PC-3 (cell line): ENCODE measurements at regions not wholly inside any gene's neighbourhood (a gene's known extent, or its start where the extent isn't known, plus 50 kb on each side); places are given as distances from the start of the nearest gene placed in this dataset.

ENCODE experiments used
- EZH2phosphoT487 ChIP-seq: fragments of 300-600 bp; sonication (generic); IDR thresholded peaks from 2 replicates; pipeline ENCODE4 v1.6.1; 2018; ENCODE audit warnings: mild to moderate bottlenecking, antibody characterized with exemption, low read length, borderline replicate concordance
- TF ChIP-seq, protein P1 (sequence below): fragments of 300-600 bp; sonication (generic); conservative IDR thresholded peaks from 2 replicates; pipeline ENCODE4 v1.5.1; 2017; ENCODE audit warnings: antibody characterized with exemption, low read depth, mild to moderate bottlenecking, low read length

DNA sequence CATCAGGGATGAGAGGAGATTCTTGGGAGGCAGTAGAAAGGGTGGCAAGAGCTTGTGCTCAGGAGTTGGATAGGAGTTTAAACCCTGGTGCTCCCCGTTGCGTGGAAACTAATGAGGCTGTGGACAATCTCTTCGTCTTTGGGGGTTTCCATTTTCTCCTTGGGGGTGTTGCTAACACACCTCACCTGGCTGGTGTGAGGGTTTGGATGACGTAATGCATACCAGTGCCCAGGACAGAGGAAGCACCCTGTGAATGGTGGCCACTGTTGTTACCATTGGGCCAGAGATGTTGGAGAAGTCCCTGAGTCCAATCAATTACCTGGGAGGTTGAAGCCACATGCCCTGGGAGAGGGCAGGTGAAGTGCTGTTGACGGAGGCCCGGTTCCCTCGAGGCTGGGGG lies 146.5 kb downstream of the URI1 start:
- TF ChIP-seq, protein P1, sequence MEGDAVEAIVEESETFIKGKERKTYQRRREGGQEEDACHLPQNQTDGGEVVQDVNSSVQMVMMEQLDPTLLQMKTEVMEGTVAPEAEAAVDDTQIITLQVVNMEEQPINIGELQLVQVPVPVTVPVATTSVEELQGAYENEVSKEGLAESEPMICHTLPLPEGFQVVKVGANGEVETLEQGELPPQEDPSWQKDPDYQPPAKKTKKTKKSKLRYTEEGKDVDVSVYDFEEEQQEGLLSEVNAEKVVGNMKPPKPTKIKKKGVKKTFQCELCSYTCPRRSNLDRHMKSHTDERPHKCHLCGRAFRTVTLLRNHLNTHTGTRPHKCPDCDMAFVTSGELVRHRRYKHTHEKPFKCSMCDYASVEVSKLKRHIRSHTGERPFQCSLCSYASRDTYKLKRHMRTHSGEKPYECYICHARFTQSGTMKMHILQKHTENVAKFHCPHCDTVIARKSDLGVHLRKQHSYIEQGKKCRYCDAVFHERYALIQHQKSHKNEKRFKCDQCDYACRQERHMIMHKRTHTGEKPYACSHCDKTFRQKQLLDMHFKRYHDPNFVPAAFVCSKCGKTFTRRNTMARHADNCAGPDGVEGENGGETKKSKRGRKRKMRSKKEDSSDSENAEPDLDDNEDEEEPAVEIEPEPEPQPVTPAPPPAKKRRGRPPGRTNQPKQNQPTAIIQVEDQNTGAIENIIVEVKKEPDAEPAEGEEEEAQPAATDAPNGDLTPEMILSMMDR: no peak
- TF ChIP-seq EZH2phosphoT487: no peak
